ENCODE measurements at regions not wholly inside any gene's neighbourhood (a gene's known extent, or its start where the extent isn't known, plus 50 kb on each side); places are given as distances from the start of the nearest gene placed in this dataset.

DNA sequence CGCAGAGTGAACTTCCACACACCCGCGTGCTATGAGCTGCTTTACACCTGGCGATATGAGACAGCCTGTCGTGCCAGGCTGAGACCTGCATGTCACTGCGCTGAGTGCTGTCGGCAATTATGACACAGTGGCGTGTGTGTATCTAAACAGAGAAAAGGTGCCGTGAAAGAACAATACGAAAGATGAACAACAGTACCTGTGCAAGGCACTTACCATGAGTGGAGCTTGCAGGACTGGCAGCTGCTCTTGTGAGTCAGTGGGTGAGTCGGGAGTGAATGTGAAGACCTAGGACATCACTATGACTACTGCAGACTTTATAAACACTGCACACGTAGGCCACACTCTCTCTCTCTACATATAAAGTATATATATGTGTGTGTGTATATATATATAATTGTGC, 68.5 kb upstream of the DUSP22 start:
- Histone ChIP-seq H3K4me2 (ENCODE audit: low read length) (no peak overlapping the region), H3K36me3 (ENCODE audit: insufficient read depth, low read length) (no peaks in the 10 kb centered on the region), H3K9ac (ENCODE audit: low read length) (no peak overlapping the region), H3K79me2 (replicated peaks; ENCODE audit: insufficient read depth, low read length) (no peaks in the 10 kb centered on the region), H4K20me1 (ENCODE audit: insufficient read depth) (no peaks in the 10 kb centered on the region), H2AFZ (ENCODE audit: low read depth, low read length) (no peak overlapping the region), H3K27me3 (ENCODE audit: insufficient read depth, low read depth, low read length) (no peaks in the 10 kb centered on the region), H3K27ac (ENCODE audit: low read length) (no peak overlapping the region), H3K9me3 (ENCODE audit: low read length) (no peaks in the 10 kb centered on the region), H3K4me3 (ENCODE audit: low read length) (no peak overlapping the region), H3F3A (ENCODE audit: insufficient read depth, low read length, poor library complexity, severe bottlenecking) (no peaks in the 10 kb centered on the region), H3K9me2 (ENCODE audit: insufficient read depth, low read length) (no peaks in the 10 kb centered on the region)
- TF ChIP-seq EP300 (conservative IDR thresholded peaks at IDR 0.05; ENCODE audit: poor library complexity, severe bottlenecking) (no peak), RAD21 (conservative IDR thresholded peaks at IDR 0.05) (no peak), MXI1 (conservative IDR thresholded peaks at IDR 0.05; ENCODE audit: poor library complexity, severe bottlenecking) (no peak), REST (IDR thresholded peaks at IDR 0.05; ENCODE audit: borderline replicate concordance) (no peak), POLR2AphosphoS5 (IDR thresholded peaks at IDR 0.05) (no peak), SMC3 (conservative IDR thresholded peaks at IDR 0.05; ENCODE audit: poor library complexity) (no peak), CTCF (IDR thresholded peaks at IDR 0.05; ENCODE audit: poor library complexity, severe bottlenecking) (no peak), TAF1 (IDR thresholded peaks at IDR 0.05; ENCODE audit: low read depth) (no peak), EZH2 (IDR thresholded peaks at IDR 0.05; ENCODE audit: borderline replicate concordance, insufficient read depth, low read length, poor library complexity, severe bottlenecking) (no peak)

- no peaks in the 10 kb centered on the region for H3K27me3 ChIP-seq (ENCODE audit: insufficient read depth, low read depth, low read length)
- H2AFZ ChIP-seq (ENCODE audit: low read depth, low read length), result no peak overlapping the region
- TF ChIP-seq SMC3 (conservative IDR thresholded peaks at IDR 0.05; ENCODE audit: poor library complexity) (no peak), EZH2 (IDR thresholded peaks at IDR 0.05; ENCODE audit: borderline replicate concordance, insufficient read depth, low read length, poor library complexity, severe bottlenecking) (no peak), REST (IDR thresholded peaks at IDR 0.05; ENCODE audit: borderline replicate concordance) (no peak), MXI1 (conservative IDR thresholded peaks at IDR 0.05; ENCODE audit: poor library complexity, severe bottlenecking) (no peak), POLR2AphosphoS5 (IDR thresholded peaks at IDR 0.05) (no peak), RAD21 (conservative IDR thresholded peaks at IDR 0.05) (no peak)
- no peak overlapping the region for H3K4me3 ChIP-seq (ENCODE audit: low read length)
- no peak overlapping the region for H3K9ac ChIP-seq (ENCODE audit: low read length)
- no peak overlapping the region for H3K27ac ChIP-seq (ENCODE audit: low read length)
- no peaks in the 10 kb centered on the region for H3K79me2 ChIP-seq (replicated peaks; ENCODE audit: insufficient read depth, low read length)
- H3K9me2 ChIP-seq (ENCODE audit: insufficient read depth, low read length), result no peaks in the 10 kb centered on the region
- no peaks in the 10 kb centered on the region for H3K36me3 ChIP-seq (ENCODE audit: insufficient read depth, low read length)
- no peaks in the 10 kb centered on the region for H3K9me3 ChIP-seq (ENCODE audit: low read length)
- no peaks in the 10 kb centered on the region for H3F3A ChIP-seq (ENCODE audit: insufficient read depth, low read length, poor library complexity, severe bottlenecking)
- H4K20me1 ChIP-seq (ENCODE audit: insufficient read depth), result no peaks in the 10 kb centered on the region
- H3K4me2 ChIP-seq (ENCODE audit: low read length), result no peak overlapping the region
These were observed 67.9 kb upstream of the DUSP22 start for GRCh38 chr6:224350-224749.

Data from neural cell (in vitro differentiated cells).